Left ventricle myocardium inferior (tissue), 1 donor: ENCODE measurements at regions not wholly inside any gene's neighbourhood (a gene's known extent, or its start where the extent isn't known, plus 50 kb on each side); places are given as distances from the start of the nearest gene placed in this dataset.
"Not testable (repeated sequence)": the region's sequence is repeated elsewhere in the genome, so short reads cannot be mapped to it uniquely, and the experiment has no call there.

Experiments used
- DNase-seq: peaks from one replicate; pipeline ENCODE4 v3.0.0-alpha.2; 2020
- H3K27ac ChIP-seq: fragments of 200-600 bp; replicated peaks from 2 replicates; pipeline ENCODE4 v1.8.0; 2021
- H3K27me3 ChIP-seq: fragments of 200-600 bp; 2 replicates; pipeline ENCODE4 v1.8.0; 2021; ENCODE audit warnings: low read depth
- H3K36me3 ChIP-seq: fragments of 200-600 bp; 2 replicates; pipeline ENCODE4 v1.8.0; 2021
- H3K4me1 ChIP-seq: fragments of 200-600 bp; 2 replicates; pipeline ENCODE4 v1.8.0; 2021
- H3K4me3 ChIP-seq: fragments of 200-600 bp; 2 replicates; pipeline ENCODE4 v1.8.0; 2021; ENCODE audit warnings: mild to moderate bottlenecking, moderate library complexity
- H3K9me3 ChIP-seq: fragments of 200-600 bp; replicated peaks from 2 replicates; pipeline ENCODE4 v1.8.0; 2021
- intact Hi-C: fragments of 100-400 bp; cut with micrococcal nuclease; formaldehyde crosslinking; loops from one replicate; pipeline ENCODE4 v1.11.0; 2022
- TF ChIP-seq, protein P1 (sequence below): fragments of 200-600 bp; IDR thresholded peaks from 2 replicates; pipeline ENCODE4 v1.8.0; 2021; ENCODE audit warnings: antibody characterized with exemption, mild to moderate bottlenecking, borderline replicate concordance
- donor health status: DM: no; HTN: yes; CAD: no; lungs with severe emphysema.

DNA sequence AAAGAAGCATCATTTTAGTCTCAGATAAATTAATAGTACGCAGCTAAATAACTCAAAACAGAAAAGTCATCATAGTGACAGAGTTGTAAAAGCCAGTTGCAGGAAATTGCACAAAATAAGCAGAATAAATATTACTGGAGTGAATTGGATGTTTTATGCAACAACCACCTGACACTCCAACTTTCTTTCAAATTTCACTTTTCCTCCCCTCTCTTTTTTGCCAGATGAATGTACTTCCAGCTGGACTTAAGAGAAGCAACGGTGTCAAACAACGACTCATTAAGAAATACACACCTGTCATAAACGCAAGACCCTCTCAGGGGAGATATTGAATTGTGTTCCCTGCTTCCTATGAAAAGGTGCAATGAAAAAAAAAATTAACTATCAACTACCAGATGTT, 120.2 kb upstream of the HCCS start:
- Histone ChIP-seq H3K4me1 (no peaks in the 10 kb centered on the region), H3K27ac (no peak overlapping the region), H3K27me3 (no peaks in the 10 kb centered on the region), H3K36me3 (no peaks in the 10 kb centered on the region), H3K9me3 (no peaks in the 10 kb centered on the region), H3K4me3 (no peak overlapping the region)
- intact Hi-C loops, result no loop called here
- TF ChIP-seq, protein P1, sequence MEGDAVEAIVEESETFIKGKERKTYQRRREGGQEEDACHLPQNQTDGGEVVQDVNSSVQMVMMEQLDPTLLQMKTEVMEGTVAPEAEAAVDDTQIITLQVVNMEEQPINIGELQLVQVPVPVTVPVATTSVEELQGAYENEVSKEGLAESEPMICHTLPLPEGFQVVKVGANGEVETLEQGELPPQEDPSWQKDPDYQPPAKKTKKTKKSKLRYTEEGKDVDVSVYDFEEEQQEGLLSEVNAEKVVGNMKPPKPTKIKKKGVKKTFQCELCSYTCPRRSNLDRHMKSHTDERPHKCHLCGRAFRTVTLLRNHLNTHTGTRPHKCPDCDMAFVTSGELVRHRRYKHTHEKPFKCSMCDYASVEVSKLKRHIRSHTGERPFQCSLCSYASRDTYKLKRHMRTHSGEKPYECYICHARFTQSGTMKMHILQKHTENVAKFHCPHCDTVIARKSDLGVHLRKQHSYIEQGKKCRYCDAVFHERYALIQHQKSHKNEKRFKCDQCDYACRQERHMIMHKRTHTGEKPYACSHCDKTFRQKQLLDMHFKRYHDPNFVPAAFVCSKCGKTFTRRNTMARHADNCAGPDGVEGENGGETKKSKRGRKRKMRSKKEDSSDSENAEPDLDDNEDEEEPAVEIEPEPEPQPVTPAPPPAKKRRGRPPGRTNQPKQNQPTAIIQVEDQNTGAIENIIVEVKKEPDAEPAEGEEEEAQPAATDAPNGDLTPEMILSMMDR, result no peak
- DNase-seq, result no peak

DNA sequence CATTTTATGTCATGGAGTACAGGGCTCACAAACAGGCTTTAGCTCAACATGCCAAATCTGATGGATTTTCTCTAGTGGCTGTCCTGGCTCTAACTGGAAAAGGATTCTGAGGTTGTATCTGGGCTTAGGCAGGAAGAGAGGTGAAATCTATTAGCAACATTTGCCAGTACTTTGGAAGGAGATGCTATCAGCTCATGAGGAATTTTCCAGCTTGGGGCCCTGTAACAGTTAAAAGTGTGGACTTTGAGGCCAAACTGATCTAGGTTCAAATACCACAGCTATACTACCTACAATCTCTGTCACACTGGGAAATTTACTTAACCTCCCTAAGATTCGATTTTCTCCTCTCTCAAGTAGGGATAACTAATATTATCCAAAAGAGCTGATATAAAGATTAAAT, 119.0 kb upstream of the HCCS start:
- no peaks in the 10 kb centered on the region for H3K36me3 ChIP-seq
- H3K4me1 ChIP-seq, result no peaks in the 10 kb centered on the region
- intact Hi-C loops, result no loop called here
- no peak for DNase-seq
- H3K4me3 ChIP-seq, result no peak overlapping the region
- no peak overlapping the region for H3K27ac ChIP-seq
- no peaks in the 10 kb centered on the region for H3K27me3 ChIP-seq
- TF ChIP-seq, protein P1, result no peak
- no peaks in the 10 kb centered on the region for H3K9me3 ChIP-seq

DNA sequence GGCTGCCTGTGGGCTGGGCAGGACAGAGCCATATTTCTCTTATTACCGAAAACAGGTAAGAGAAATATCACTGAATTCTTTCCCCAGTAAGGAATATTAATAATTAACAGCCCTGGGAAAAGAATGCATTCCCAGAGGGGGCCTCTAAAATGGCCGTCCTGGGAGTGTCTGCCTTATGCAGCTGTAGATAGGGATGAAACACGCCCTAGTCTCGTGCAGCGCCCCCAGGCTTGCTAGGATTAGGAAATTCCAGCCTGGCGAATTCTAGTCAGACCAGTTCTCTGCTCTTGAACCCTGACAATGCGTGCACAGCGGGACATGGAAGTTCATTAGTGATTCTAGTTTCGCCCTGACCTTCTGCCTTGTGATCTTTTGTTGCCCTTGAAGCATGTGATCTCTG, 104.1 kb upstream of the HCCS start:
- intact Hi-C loops, result not testable (repeated sequence)

DNA sequence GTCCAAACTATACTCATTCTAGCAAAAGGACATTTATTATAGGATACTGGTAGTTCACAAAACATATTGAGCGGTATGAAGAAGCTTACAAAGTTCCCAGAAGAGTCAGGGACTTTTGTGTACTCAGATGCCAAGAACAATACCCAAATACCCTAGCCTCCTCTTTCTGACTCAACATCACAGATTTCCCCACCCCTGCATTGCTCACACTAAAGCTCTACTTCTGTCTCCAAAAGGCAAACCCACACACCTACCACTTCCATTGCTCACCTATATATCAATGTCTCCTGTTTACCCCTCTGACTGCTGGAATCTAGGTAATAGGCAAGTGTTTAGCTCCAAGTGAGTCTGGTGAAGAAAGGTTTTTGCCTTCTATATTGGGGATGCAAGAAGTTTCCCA, 100.7 kb upstream of the HCCS start:
- Histone ChIP-seq H3K27ac (no peak overlapping the region), H3K36me3 (no peaks in the 10 kb centered on the region), H3K4me3 (no peak overlapping the region), H3K27me3 (no peaks in the 10 kb centered on the region), H3K9me3 (no peaks in the 10 kb centered on the region), H3K4me1 (no peaks in the 10 kb centered on the region)
- DNase-seq, result no peak
- TF ChIP-seq, protein P1, result no peak
- intact Hi-C loops, result no loop called here

More for the DNA sequence above, 104.1 kb upstream of the HCCS start:
- H3K36me3 ChIP-seq, H3K4me1 ChIP-seq, H3K27me3 ChIP-seq, DNase-seq, H3K4me3 ChIP-seq, H3K27ac ChIP-seq, H3K9me3 ChIP-seq: not testable (repeated sequence)

DNA sequence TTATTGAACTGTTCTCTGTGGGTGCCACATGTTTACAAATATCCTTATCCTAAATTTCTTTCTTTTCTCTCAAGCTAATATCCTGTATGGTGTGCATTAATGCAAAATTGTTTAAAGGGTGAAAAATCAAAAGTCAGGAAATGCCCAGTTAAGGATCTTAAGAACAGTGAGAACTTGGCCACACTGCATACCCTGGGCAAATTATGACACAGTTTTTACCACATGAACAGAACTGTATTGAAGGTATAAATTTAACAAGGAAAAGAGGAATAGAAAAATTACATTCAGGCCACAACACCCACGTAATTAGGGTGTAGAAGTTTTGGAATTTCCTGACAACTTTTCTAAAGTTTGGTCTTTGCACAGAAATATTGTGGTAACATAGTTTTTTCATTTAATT, 94.4 kb upstream of the HCCS start:
- no peaks in the 10 kb centered on the region for H3K9me3 ChIP-seq
- H3K27ac ChIP-seq, result no peak overlapping the region
- no peak for DNase-seq
- intact Hi-C loops, result no loop called here
- no peaks in the 10 kb centered on the region for H3K36me3 ChIP-seq
- H3K4me3 ChIP-seq, result no peak overlapping the region
- no peaks in the 10 kb centered on the region for H3K27me3 ChIP-seq
- TF ChIP-seq, protein P1, result no peak
- no peaks in the 10 kb centered on the region for H3K4me1 ChIP-seq

DNA sequence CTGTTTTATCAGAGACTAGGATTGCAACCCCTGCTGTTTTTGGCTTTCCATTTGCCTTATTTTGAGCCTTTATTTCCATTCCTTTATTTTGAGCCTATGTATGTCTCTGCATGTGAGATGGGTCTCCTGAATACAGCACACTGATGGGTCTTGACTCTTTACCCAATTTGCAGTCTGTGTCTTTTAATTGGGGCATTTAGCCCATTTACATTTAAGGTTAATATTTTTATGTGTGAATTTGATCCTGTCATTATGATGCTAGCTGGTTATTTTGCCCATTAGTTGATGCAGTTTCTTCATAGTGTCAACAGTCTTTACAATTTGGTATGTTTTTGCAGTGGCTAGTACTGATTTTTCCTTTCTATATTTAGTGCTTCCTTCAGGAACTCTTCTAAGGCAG, 88.5 kb upstream of the HCCS start:
- H3K9me3 ChIP-seq, H3K27me3 ChIP-seq, DNase-seq, intact Hi-C loops, H3K4me1 ChIP-seq, H3K27ac ChIP-seq, H3K36me3 ChIP-seq, H3K4me3 ChIP-seq: not testable (repeated sequence)

DNA sequence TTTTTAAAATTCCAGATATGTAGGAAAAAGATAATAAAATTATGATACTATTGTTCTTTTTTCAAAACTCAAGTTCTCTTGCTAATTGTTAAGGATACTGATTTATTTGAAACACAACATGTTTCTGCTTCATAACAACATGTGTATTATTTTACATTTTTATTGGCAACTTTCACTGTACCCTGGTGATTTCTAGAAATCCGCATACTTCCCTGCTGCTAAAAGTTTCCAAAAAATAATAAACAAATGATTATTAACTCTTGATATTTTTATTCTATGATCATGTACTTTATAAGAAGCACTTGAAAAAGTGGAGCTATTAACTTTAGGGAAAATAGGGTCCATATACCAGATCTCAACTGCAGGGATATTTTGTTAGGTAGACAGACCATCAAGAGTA, 71.2 kb upstream of the HCCS start:
- H3K27ac ChIP-seq, result no peak overlapping the region
- peaks cover 5% of the 10 kb centered on the region for H3K9me3 ChIP-seq
- intact Hi-C loops, result no loop called here
- no peaks in the 10 kb centered on the region for H3K27me3 ChIP-seq
- TF ChIP-seq, protein P1, result no peak
- no peak overlapping the region for H3K4me3 ChIP-seq
- DNase-seq, result no peak
- H3K36me3 ChIP-seq, result no peaks in the 10 kb centered on the region
- H3K4me1 ChIP-seq, result no peaks in the 10 kb centered on the region
